ENCODE measurements at regions not wholly inside any gene's neighbourhood (a gene's known extent, or its start where the extent isn't known, plus 50 kb on each side); places are given as distances from the start of the nearest gene placed in this dataset.

- DNase-seq (no peak), ATAC-seq (ENCODE audit: low read depth) (no peak)
- H3K4ac ChIP-seq (ENCODE audit: low read depth, low read length) = no peak overlapping the region
- dilution Hi-C loops (cut with HindIII; ENCODE audit: low sequenced_read_pairs, unreplicated experiment) (no loop called here), intact Hi-C loops (cut with micrococcal nuclease) (no loop called here), in situ Hi-C loops (cut with MboI; ENCODE audit: low sequenced_read_pairs) (no loop called here)
- H3K9me1 ChIP-seq (ENCODE audit: insufficient read depth, low read length) = no peaks in the 10 kb centered on the region
- no peak overlapping the region for H2AFZ ChIP-seq (replicated peaks; ENCODE audit: low read length, poor library complexity)
- H2BK120ac ChIP-seq (ENCODE audit: low read depth, low read length) = no peak overlapping the region
- H3K27me3 ChIP-seq (ENCODE audit: control insufficient read depth, insufficient read depth, low read length) = no peaks in the 10 kb centered on the region
- no peak overlapping the region for H4K91ac ChIP-seq (ENCODE audit: insufficient read depth, low read depth, low read length)
- peaks cover 16% of the 10 kb centered on the region; the same call in 1 of the 2 replicates for H3K9me3 ChIP-seq (ENCODE audit: control insufficient read depth, insufficient read depth, low read length)
- no TSS peak for BruUV-seq (replicated peaks)
- H4K5ac ChIP-seq (ENCODE audit: low read depth, low read length) = no peak overlapping the region
- no CpG with 5 or more reads among the region's 1 CpG for WGBS, 2 experiments (ENCODE audit: extremely low coverage in 2 of 2, insufficient read length in 1 of 2)
- no peak overlapping the region for H3K4me2 ChIP-seq (ENCODE audit: low read depth, low read length)
- no peak overlapping the region for H3K4me3 ChIP-seq (ENCODE audit: insufficient read depth, low read depth, low read length)
- H2AK9ac ChIP-seq (replicated peaks; ENCODE audit: low read depth, low read length, poor library complexity) = no peak overlapping the region
- no peak overlapping the region for H2BK15ac ChIP-seq (ENCODE audit: low read depth, low read length)
- H3K18ac ChIP-seq (ENCODE audit: low read depth, low read length) = no peak overlapping the region
- ChIA-PET POLR2A (ENCODE audit: unreplicated experiment) (interaction anchor here (0.6 kb wide), 1 partner anchor 370 kb away, joined by 3 read pairs; no protein-coding TSS in a partner anchor), CTCF (no interaction called here)
- no peak overlapping the region for H3K56ac ChIP-seq (ENCODE audit: extremely low read depth, insufficient read depth, low read length)
- no peaks in the 10 kb centered on the region for H3K36me3 ChIP-seq (ENCODE audit: control insufficient read depth, insufficient read depth, low read length)
- H3K9ac ChIP-seq (ENCODE audit: low read depth, low read length) = no peak overlapping the region
- H2BK5ac ChIP-seq (ENCODE audit: low read depth, low read length, poor library complexity, severe bottlenecking) = no peak overlapping the region
- TF ChIP-seq NFE2L2 (IDR thresholded peaks at IDR 0.05; ENCODE audit: low read depth, low read length) (no peak), FOS (IDR thresholded peaks at IDR 0.05; ENCODE audit: low read depth, low read length) (no peak), CEBPB (IDR thresholded peaks at IDR 0.05; ENCODE audit: low read depth, low read length) (no peak), MAZ (IDR thresholded peaks at IDR 0.05; ENCODE audit: borderline replicate concordance, low read depth, low read length) (no peak), BHLHE40 (IDR thresholded peaks at IDR 0.05; ENCODE audit: low read depth, low read length) (no peak), RCOR1 (IDR thresholded peaks at IDR 0.05; ENCODE audit: insufficient replicate concordance, low read length) (no peak), MXI1 (IDR thresholded peaks at IDR 0.05; ENCODE audit: borderline replicate concordance, low read depth, low read length) (no peak), CHD1 (IDR thresholded peaks at IDR 0.05; ENCODE audit: low read depth, low read length) (no peak), RFX5 (IDR thresholded peaks at IDR 0.05; ENCODE audit: low read depth, low read length) (no peak), CTCF (conservative IDR thresholded peaks at IDR 0.05; ENCODE audit: low read depth, low read length) (no peak), RAD21 (IDR thresholded peaks at IDR 0.05; ENCODE audit: low read length) (no peak), MAFK (IDR thresholded peaks at IDR 0.05; ENCODE audit: low read depth, low read length) (no peak)
- TF ChIP-seq, protein P1, sequence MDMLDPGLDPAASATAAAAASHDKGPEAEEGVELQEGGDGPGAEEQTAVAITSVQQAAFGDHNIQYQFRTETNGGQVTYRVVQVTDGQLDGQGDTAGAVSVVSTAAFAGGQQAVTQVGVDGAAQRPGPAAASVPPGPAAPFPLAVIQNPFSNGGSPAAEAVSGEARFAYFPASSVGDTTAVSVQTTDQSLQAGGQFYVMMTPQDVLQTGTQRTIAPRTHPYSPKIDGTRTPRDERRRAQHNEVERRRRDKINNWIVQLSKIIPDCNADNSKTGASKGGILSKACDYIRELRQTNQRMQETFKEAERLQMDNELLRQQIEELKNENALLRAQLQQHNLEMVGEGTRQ (IDR thresholded peaks at IDR 0.05; ENCODE audit: low read depth, low read length) = no peak
- H3K14ac ChIP-seq (replicated peaks; ENCODE audit: low read depth, low read length) = no peak overlapping the region
- H3K79me1 ChIP-seq (ENCODE audit: low read depth in 1 of 2, low read length in 2 of 2) = no peaks in the 10 kb centered on the region
- H3K4me1 ChIP-seq (ENCODE audit: control insufficient read depth, insufficient read depth, low read length) = no peaks in the 10 kb centered on the region
- no peak overlapping the region for H2AK5ac ChIP-seq (ENCODE audit: low read depth, low read length)
- H2BK20ac ChIP-seq (ENCODE audit: low read depth, low read length) = no peak overlapping the region
- no peak overlapping the region for H3K27ac ChIP-seq (ENCODE audit: insufficient read depth, low read length)
- no peaks in the 10 kb centered on the region for H4K20me1 ChIP-seq (ENCODE audit: insufficient read depth, low read length)
- H3K23ac ChIP-seq (ENCODE audit: low read depth, low read length) = no peak overlapping the region
- H4K8ac ChIP-seq (ENCODE audit: low read depth in 2 of 2, low read length in 2 of 2) = no peak overlapping the region
These were observed 276.8 kb upstream of the CNTNAP2 start for GRCh38 chr7:145839814-145840213.

All from IMR-90 (cell line).